ENCODE measurements at regions not wholly inside any gene's neighbourhood (a gene's known extent, or its start where the extent isn't known, plus 50 kb on each side); places are given as distances from the start of the nearest gene placed in this dataset.

DNA sequence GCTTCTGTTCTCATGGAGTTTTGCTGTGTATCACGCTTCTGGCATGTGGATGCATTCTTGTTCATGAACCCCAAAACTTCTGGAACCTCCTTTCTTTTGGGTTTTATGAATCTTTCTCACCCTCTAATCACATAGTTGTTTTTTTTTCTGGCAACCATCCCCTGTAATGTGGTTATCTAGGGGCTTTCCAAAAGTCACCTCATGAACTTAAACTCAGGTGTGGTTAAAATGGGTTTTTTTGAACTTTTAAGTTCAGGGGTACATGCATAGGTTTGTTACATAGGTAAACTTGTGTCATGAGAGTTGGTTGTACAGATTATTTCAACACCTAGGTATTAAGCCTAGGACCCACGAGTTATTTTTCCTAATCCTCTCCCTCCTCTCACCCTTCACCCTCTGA is 1099.4 kb upstream of the SLIT2 start:
- Histone ChIP-seq H3K27me3 (ENCODE audit: low read length) (no peaks in the 10 kb centered on the region), H3K4me2 (ENCODE audit: low read depth, low read length, poor library complexity, severe bottlenecking) (no peak overlapping the region), H3K9ac (ENCODE audit: low read length) (no peak overlapping the region), H3K9me3 (ENCODE audit: insufficient read depth, low read length) (no peaks in the 10 kb centered on the region; the same call in 1 of the 2 replicates), H3K79me2 (ENCODE audit: insufficient read depth, low read length) (no peaks in the 10 kb centered on the region), H3K4me3 (ENCODE audit: insufficient read depth, low read length, poor library complexity, severe bottlenecking) (no peak overlapping the region), H3K27ac (ENCODE audit: low read depth, low read length) (no peak overlapping the region), H3K9me2 (replicated peaks; ENCODE audit: insufficient read depth, low read length) (no peaks in the 10 kb centered on the region), H3K36me3 (ENCODE audit: low read length) (no peaks in the 10 kb centered on the region), H3F3A (ENCODE audit: insufficient read depth) (no peaks in the 10 kb centered on the region), H4K20me1 (ENCODE audit: low read depth, low read length) (no peaks in the 10 kb centered on the region), H2AFZ (ENCODE audit: low read depth, low read length, severe bottlenecking) (no peak overlapping the region)
- TF ChIP-seq, protein P1, sequence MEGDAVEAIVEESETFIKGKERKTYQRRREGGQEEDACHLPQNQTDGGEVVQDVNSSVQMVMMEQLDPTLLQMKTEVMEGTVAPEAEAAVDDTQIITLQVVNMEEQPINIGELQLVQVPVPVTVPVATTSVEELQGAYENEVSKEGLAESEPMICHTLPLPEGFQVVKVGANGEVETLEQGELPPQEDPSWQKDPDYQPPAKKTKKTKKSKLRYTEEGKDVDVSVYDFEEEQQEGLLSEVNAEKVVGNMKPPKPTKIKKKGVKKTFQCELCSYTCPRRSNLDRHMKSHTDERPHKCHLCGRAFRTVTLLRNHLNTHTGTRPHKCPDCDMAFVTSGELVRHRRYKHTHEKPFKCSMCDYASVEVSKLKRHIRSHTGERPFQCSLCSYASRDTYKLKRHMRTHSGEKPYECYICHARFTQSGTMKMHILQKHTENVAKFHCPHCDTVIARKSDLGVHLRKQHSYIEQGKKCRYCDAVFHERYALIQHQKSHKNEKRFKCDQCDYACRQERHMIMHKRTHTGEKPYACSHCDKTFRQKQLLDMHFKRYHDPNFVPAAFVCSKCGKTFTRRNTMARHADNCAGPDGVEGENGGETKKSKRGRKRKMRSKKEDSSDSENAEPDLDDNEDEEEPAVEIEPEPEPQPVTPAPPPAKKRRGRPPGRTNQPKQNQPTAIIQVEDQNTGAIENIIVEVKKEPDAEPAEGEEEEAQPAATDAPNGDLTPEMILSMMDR (IDR thresholded peaks at IDR 0.05; ENCODE audit: insufficient read depth, low read length, poor library complexity, severe bottlenecking): no peak
- TF ChIP-seq EZH2phosphoT487 (conservative IDR thresholded peaks at IDR 0.05; ENCODE audit: low read length): no peak

DNA sequence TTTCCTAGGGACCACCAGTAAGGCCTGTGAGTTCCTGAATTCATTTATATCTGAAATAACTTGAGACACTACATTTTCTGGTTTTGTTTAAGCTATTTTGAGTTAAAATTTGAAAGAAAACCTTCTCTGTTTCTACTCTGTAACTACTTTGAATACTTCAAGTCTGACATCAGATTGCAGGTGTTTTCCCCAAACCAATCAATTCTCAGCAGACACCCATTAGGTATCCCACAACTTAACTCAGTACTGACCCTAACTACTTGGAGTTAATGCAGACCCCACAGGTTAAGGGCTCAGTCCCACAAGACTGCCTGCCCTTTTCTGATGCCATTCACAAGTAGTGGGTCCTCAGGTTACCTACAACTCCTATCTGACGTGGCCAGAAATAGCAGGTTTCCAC is 1100.0 kb upstream of the SLIT2 start:
- Histone ChIP-seq H3K79me2 (ENCODE audit: insufficient read depth, low read length) (no peaks in the 10 kb centered on the region), H3K27ac (ENCODE audit: low read depth, low read length) (no peak overlapping the region), H3K4me3 (ENCODE audit: insufficient read depth, low read length, poor library complexity, severe bottlenecking) (no peak overlapping the region), H3K27me3 (ENCODE audit: low read length) (no peaks in the 10 kb centered on the region), H3K9me2 (replicated peaks; ENCODE audit: insufficient read depth, low read length) (no peaks in the 10 kb centered on the region), H4K20me1 (ENCODE audit: low read depth, low read length) (no peaks in the 10 kb centered on the region), H3F3A (ENCODE audit: insufficient read depth) (no peaks in the 10 kb centered on the region), H3K9me3 (ENCODE audit: insufficient read depth, low read length) (no peaks in the 10 kb centered on the region; the same call in 1 of the 2 replicates), H2AFZ (ENCODE audit: low read depth, low read length, severe bottlenecking) (no peak overlapping the region), H3K36me3 (ENCODE audit: low read length) (no peaks in the 10 kb centered on the region), H3K9ac (ENCODE audit: low read length) (no peak overlapping the region), H3K4me2 (ENCODE audit: low read depth, low read length, poor library complexity, severe bottlenecking) (no peak overlapping the region)
- TF ChIP-seq EZH2phosphoT487 (conservative IDR thresholded peaks at IDR 0.05; ENCODE audit: low read length): no peak
- TF ChIP-seq, protein P1 (IDR thresholded peaks at IDR 0.05; ENCODE audit: insufficient read depth, low read length, poor library complexity, severe bottlenecking): no peak

DNA sequence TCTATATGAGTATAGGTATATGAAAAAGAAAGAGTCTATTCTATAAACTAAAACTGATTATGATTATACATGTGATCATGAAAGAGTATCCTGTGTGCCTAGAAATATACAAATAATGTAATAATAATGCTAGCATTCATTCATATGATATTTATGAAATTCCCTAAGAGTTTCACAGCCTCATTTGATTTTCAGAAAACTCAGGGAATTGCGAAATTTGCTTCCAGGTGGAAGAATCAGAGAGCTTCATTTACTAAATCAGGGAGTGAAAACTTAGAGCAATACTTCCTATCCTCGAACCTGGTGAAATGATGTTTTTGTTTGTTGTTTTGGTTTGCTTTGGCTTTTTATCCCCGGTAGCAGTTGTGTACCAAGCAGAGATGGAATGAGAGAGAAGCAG is 1105.7 kb upstream of the SLIT2 start:
- Histone ChIP-seq H3K27me3 (ENCODE audit: low read length) (no peaks in the 10 kb centered on the region), H3K4me2 (ENCODE audit: low read depth, low read length, poor library complexity, severe bottlenecking) (no peak overlapping the region), H3K36me3 (ENCODE audit: low read length) (no peaks in the 10 kb centered on the region), H3K9me3 (ENCODE audit: insufficient read depth, low read length) (no peaks in the 10 kb centered on the region), H3K4me3 (ENCODE audit: insufficient read depth, low read length, poor library complexity, severe bottlenecking) (no peak overlapping the region), H4K20me1 (ENCODE audit: low read depth, low read length) (no peaks in the 10 kb centered on the region), H3K79me2 (ENCODE audit: insufficient read depth, low read length) (no peaks in the 10 kb centered on the region), H3F3A (ENCODE audit: insufficient read depth) (no peaks in the 10 kb centered on the region), H2AFZ (ENCODE audit: low read depth, low read length, severe bottlenecking) (no peak overlapping the region), H3K27ac (ENCODE audit: low read depth, low read length) (no peak overlapping the region), H3K9me2 (replicated peaks; ENCODE audit: insufficient read depth, low read length) (no peaks in the 10 kb centered on the region), H3K9ac (ENCODE audit: low read length) (no peak overlapping the region)
- no peak for TF ChIP-seq EZH2phosphoT487 (conservative IDR thresholded peaks at IDR 0.05; ENCODE audit: low read length)
- TF ChIP-seq, protein P1 (IDR thresholded peaks at IDR 0.05; ENCODE audit: insufficient read depth, low read length, poor library complexity, severe bottlenecking): no peak

Data from SU-DHL-6 (cell line).